Activated CD4-positive, alpha-beta T cell treated with anti-CD3 and anti-CD28 coated beads, Interleukin-2, amount 50 U/mL, for 48 hours (primary cell): ENCODE measurements at regions not wholly inside any gene's neighbourhood (a gene's known extent, or its start where the extent isn't known, plus 50 kb on each side); places are given as distances from the start of the nearest gene placed in this dataset.
"Not testable (repeated sequence)": the region's sequence is repeated elsewhere in the genome, so short reads cannot be mapped to it uniquely, and the experiment has no call there.

Experiments used
- DNase-seq, 2 experiments: peaks; one replicate each; pipeline ENCODE4 v3.0.0-alpha.2; 2020

DNA sequence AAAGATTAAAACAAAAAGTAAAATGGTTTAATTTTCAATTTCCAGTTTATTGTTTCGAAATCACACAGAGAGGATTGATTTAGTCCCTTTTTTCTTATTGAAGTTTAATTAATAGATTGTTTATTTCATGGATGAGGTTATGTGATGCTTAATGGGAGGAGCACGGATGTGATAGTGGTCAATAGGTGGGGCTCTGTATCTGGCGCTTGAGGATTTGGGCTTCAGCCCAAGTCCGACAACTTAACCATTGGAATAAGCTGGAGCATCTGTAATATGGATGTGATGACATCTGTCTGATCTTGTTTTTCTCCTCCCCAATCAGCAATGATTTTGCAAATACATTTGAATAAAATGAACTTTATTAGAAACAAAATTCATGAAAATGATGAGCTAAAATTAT, 169.2 kb downstream of the LYPLAL1 start:
- no peak for DNase-seq

- DNase-seq, result no peak
These were observed 167.1 kb downstream of the LYPLAL1 start for GRCh38 chr1:219340796-219341195.

- no peak for DNase-seq
These were observed 165.8 kb downstream of the LYPLAL1 start for GRCh38 chr1:219339466-219339865.

DNA sequence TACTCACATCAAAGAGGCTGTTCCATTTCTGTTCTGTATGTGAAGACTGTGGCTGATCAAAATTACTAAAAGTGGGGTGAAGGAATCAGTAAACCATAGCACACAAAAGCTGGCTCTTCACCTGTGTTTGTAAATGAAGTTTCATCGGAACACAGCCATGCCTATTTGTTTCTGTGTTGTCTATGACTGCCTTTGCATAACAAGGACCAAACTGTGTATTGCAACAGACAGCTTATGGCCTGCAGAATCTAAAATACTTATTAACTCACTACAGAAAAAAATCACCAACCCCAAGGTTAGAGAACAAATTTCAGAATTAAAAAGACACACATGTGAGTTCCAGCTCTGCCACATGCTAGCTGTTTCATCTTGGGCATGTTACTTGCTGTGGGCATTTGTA, 163.9 kb downstream of the LYPLAL1 start:
- DNase-seq, result no peak

GRCh38 chr1:219333626-219334025, 159.9 kb downstream of the LYPLAL1 start:
- DNase-seq, result no peak

- no peak for DNase-seq
These were observed 157.7 kb downstream of the LYPLAL1 start for GRCh38 chr1:219331424-219331823.

- DNase-seq, result no peak
These were observed 157.0 kb downstream of the LYPLAL1 start for GRCh38 chr1:219330669-219331068.

DNA sequence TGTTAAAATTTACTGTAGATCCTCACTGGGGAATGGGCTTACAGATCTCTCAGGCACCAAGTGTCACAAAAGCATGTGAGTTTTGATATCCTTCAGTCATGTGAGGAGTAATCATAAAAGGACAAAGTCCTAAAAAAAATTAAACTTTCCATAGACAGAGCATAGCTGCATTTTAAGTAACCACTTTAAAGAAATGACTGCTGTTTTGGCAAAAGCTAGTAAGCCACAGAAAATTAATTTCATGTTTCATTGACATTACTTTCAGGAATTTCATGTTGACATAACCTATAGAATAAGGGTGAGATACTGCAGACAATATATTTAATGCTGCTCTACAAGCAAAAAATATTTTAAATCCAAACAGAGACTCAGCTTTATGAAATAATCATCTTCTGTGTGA, 156.3 kb downstream of the LYPLAL1 start:
- no peak for DNase-seq

GRCh38 chr1:219329578-219329977, 155.9 kb downstream of the LYPLAL1 start:
- no peak for DNase-seq

GRCh38 chr1:219326843-219327242, 153.2 kb downstream of the LYPLAL1 start:
- no peak for DNase-seq

- no peak for DNase-seq
These were observed 151.7 kb downstream of the LYPLAL1 start for GRCh38 chr1:219325368-219325742.

DNA sequence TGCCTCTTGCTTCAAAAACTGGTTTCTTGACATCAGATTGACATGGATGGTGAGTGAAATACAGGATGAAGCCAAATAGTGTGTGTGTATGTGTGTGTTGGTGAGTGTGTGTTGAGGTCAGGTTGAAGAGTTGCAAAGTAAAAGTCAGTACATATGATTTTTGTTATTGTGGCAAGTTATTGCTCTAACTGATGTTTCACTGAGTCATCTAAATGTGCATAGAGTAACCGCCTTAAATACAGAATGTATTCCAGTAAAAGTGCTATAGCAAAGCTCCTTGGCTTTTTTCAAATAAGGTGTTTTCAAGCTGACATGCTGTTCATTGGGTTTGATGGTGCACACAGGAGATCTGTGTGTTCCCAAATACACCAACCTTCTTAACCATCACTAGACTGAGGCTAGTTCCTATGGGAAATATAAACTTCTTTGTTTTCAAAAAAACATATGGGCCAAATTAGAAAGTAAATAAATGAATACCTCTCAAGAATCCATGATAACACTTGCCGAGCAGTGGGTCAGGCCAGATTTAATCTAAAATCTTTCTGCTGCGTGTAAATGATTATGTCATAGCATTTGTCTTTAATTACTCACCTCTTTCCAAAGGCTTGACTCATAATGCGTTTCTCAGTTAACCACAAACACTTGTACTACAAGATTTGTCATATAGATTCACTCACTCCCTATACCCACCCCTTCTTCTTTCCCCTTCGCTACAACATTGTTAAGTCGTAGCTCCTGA, 151.1 kb downstream of the LYPLAL1 start:
- peak in 1 of 2 experiments; percentile 6 for DNase-seq

DNA sequence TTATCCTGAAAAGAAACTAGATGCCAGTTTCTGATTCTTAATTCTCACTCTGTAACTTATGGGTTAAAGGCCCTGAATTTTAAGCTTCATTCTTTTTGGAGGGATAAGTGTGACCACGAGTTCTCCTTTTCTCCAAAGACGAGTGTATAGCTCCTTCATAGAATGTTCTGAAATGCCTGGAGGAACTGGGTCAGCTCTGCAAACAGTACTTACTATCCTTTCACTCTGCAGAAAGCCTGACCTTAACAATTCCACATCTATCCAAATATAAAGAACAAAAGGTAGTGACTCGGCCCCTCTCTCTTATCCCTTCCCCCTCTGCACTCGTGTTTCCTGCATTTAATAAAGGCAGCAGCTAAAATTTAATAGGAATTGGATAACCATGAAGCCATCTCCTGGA, 150.5 kb downstream of the LYPLAL1 start:
- no peak for DNase-seq

GRCh38 chr1:219323426-219323825, 149.7 kb downstream of the LYPLAL1 start:
- DNase-seq, result no peak

GRCh38 chr1:219322766-219323165, 149.1 kb downstream of the LYPLAL1 start:
- DNase-seq, result no peak

GRCh38 chr1:219320563-219320962, 146.9 kb downstream of the LYPLAL1 start:
- DNase-seq, result not testable (repeated sequence)

- DNase-seq, result no peak
These were observed 145.1 kb downstream of the LYPLAL1 start for GRCh38 chr1:219318826-219319225.

DNA sequence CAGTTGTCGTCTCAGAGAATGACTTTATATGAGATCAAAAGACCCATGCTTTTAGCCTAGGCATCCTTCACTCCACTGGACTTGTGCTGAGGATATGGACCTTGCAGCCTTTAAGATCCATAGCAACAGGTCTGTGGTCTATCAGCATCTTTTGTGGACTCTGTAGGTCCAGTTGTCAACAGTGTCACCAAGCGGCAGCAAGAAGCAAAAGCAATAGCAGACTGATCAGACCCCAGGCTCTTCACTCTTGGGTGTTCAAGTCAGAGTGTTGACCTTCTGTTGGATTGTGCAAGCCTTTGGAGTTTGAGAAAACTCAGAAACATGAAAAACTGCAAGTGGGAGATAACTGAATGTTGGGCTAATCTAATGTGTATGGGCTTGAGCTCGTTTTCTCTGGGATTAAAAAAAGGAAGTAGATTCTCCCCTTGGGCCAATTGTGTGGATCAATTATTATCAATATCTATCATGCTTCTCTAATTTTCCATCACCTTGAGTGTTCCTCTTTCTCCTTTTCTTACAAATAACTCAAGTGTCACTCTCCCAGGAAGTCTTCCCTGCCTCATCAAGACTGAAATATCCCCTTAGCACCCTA, 144.2 kb downstream of the LYPLAL1 start:
- DNase-seq, result no peak

- DNase-seq, result no peak
These were observed 142.4 kb downstream of the LYPLAL1 start for GRCh38 chr1:219316066-219316465.

GRCh38 chr1:219313961-219314360, 140.3 kb downstream of the LYPLAL1 start:
- no peak for DNase-seq

DNA sequence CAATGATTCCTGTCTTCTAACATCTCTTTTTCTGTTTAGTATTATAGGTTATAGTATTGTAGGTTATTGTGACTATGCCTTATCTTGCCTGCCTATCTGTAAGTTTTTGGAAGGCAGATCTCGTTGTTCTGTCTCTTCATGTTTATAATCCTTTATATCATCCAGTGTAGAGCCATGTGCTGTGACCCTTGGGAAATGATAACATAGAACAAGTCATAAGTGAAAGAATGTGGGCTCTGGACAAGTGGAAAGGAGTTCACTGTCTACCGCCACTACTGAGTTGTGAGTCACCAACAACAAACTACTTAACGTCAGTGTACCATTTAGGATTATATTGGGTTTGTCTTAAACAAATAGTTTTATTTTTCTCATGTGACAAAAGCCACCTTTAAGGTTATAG, 139.3 kb downstream of the LYPLAL1 start:
- no peak for DNase-seq

DNA sequence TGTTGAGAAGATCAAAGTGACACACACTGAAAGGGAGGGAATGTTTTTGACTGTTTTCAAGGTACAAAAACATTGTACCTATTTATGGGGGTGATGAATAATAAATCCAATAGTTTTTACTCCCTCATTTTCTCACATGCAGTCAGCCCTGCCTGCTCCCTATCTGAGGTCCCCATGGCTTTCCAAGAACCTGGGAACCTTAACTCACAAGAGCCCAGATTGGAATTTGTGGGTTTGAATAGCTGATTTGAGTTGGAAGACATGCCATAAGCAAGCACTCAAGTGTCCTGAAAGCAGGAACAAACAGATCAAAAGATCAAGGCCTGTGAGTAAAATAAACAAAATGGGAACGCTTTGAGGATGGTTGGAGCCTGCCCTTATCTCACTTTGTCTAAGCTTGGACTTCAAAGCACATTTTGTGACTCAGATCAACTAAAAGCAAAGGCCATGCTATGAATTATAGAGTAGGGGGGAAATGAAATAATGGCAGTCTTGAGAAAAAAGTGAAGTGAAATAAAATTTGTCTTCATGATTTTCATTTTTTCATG, 136.6 kb downstream of the LYPLAL1 start:
- DNase-seq, result no peak

DNA sequence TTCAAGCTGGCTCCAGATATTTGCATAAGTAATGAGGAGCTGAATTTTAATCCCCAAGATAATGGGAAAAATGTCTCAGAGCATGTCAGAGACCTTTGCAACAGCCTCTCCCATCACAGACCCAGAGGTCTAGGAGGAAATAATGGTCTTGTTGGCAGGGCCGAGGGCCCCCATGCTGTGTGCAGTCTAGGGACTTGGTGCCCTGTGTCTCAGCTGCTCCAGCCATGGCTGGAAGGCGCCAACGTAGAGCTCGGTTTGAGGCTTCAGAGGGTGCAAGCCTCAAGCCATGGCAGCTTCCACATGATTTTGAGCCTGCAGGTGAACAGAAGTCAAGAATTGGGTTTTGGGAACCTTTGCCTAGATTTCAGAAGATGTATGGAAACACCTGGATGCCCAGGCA, 134.7 kb downstream of the LYPLAL1 start:
- DNase-seq, result no peak
